ENCODE measurements at regions not wholly inside any gene's neighbourhood (a gene's known extent, or its start where the extent isn't known, plus 50 kb on each side); places are given as distances from the start of the nearest gene placed in this dataset.

DNA sequence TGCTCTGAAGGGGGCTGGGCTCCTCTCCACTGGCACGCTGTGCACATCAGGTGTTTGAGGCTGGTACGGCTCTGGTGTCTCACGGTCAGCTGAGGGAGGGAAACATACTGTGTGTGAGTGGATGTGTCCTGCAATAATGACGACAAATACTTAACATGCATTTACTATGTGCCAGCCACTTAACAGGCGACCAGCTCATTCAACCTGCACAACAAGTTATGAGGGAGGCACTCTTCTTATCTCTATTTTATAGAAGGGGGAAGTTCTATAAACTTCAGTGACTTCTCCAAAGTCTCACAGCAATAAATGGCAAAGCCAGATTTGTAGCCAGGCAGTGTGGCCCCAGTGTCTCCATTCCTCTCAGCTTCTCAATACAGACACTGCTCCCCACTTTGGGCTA is 83.1 kb upstream of the LINGO1 start:
- DNase-seq = no peak
- no peaks in the 10 kb centered on the region for H3K4me1 ChIP-seq (ENCODE audit: control insufficient read depth in 5 of 5, insufficient read depth in 5 of 5, low read length in 5 of 5)
- H3K4me3 ChIP-seq = no peak overlapping the region
- H3K36me3 ChIP-seq (ENCODE audit: control insufficient read depth in 4 of 4, insufficient read depth in 4 of 4, low read length in 4 of 4) = no peaks in the 10 kb centered on the region
- H3K27ac ChIP-seq (ENCODE audit: low read depth in 1 of 2, low read length in 1 of 2) = no peak overlapping the region
- WGBS, 2 donors = 60 to 78% methylated on average over 5 of the region's 5 CpGs
- H3K9me3 ChIP-seq (ENCODE audit: control insufficient read depth in 4 of 4, insufficient read depth in 3 of 4, low read length in 3 of 4) = peaks cover 0 to 2% (median 0%) of the 10 kb centered on the region in 4 donors
- no peak overlapping the region for H3K9ac ChIP-seq (ENCODE audit: insufficient read depth in 1 of 2, low read length in 2 of 2)
- ATAC-seq (ENCODE audit: insufficient read depth, low FRiP score) = no peak
- TF ChIP-seq CTCF (IDR thresholded peaks at IDR 0.05; ENCODE audit: control extremely low read depth, extremely low read depth) = no peak
- H3K27me3 ChIP-seq (ENCODE audit: control insufficient read depth in 3 of 3, insufficient read depth in 3 of 3, low read length in 2 of 3) = no peaks in the 10 kb centered on the region

GRCh38 chr15:77715051-77715450 is 82.3 kb upstream of the LINGO1 start:
- DNase-seq = no peak
- Histone ChIP-seq H3K4me3 (no peak overlapping the region), H3K9ac (ENCODE audit: insufficient read depth in 1 of 2, low read length in 2 of 2) (no peak overlapping the region), H3K36me3 (ENCODE audit: control insufficient read depth in 4 of 4, insufficient read depth in 4 of 4, low read length in 4 of 4) (no peaks in the 10 kb centered on the region), H3K4me1 (ENCODE audit: control insufficient read depth in 5 of 5, insufficient read depth in 5 of 5, low read length in 5 of 5) (no peaks in the 10 kb centered on the region), H3K27ac (ENCODE audit: low read depth in 1 of 2, low read length in 1 of 2) (no peak overlapping the region), H3K27me3 (ENCODE audit: control insufficient read depth in 3 of 3, insufficient read depth in 3 of 3, low read length in 2 of 3) (no peaks in the 10 kb centered on the region), H3K9me3 (ENCODE audit: control insufficient read depth in 4 of 4, insufficient read depth in 3 of 4, low read length in 3 of 4) (peaks cover 0 to 2% (median 0%) of the 10 kb centered on the region in 4 donors)
- no peak for TF ChIP-seq CTCF (IDR thresholded peaks at IDR 0.05; ENCODE audit: control extremely low read depth, extremely low read depth)
- WGBS, 2 donors = 51 to 52% methylated on average over 6 of the region's 6 CpGs
- no peak for ATAC-seq (ENCODE audit: insufficient read depth, low FRiP score)

GRCh38 chr15:77714555-77714954 is 81.8 kb upstream of the LINGO1 start:
- TF ChIP-seq CTCF (IDR thresholded peaks at IDR 0.05; ENCODE audit: control extremely low read depth, extremely low read depth) = no peak
- WGBS, 2 donors = 66 to 74% methylated on average over 13 of the region's 13 CpGs
- no peak for ATAC-seq (ENCODE audit: insufficient read depth, low FRiP score)
- no peak for DNase-seq
- H3K9me3 ChIP-seq (ENCODE audit: control insufficient read depth in 4 of 4, insufficient read depth in 3 of 4, low read length in 3 of 4) = peaks cover 0 to 2% (median 0%) of the 10 kb centered on the region in 4 donors
- H3K27me3 ChIP-seq (ENCODE audit: control insufficient read depth in 3 of 3, insufficient read depth in 3 of 3, low read length in 2 of 3) = no peaks in the 10 kb centered on the region
- no peaks in the 10 kb centered on the region for H3K36me3 ChIP-seq (ENCODE audit: control insufficient read depth in 4 of 4, insufficient read depth in 4 of 4, low read length in 4 of 4)
- no peak overlapping the region for H3K4me3 ChIP-seq
- no peak overlapping the region for H3K27ac ChIP-seq (ENCODE audit: low read depth in 1 of 2, low read length in 1 of 2)
- no peak overlapping the region for H3K9ac ChIP-seq (ENCODE audit: insufficient read depth in 1 of 2, low read length in 2 of 2)
- no peaks in the 10 kb centered on the region for H3K4me1 ChIP-seq (ENCODE audit: control insufficient read depth in 5 of 5, insufficient read depth in 5 of 5, low read length in 5 of 5)

DNA sequence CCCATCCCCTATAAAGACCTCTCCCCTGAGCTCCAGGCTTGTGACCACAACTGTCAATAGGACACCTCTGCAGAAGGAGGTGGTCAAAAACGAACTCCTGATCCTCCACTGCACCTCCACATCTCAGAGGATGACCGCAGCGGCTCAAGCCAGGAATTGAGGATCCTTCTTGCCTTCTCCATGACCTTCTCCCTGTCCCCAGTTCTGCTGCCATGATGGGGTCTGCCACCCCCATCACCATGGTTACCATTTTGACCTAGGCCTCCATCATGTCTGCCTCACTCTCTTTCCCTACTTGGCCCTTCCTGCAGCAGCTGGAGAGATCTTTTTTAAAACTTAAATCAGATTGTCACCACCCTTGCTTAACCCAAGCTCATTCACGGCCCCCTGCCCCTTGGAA is 81.3 kb upstream of the LINGO1 start:
- H3K27me3 ChIP-seq (ENCODE audit: control insufficient read depth in 3 of 3, insufficient read depth in 3 of 3, low read length in 2 of 3) = no peaks in the 10 kb centered on the region
- DNase-seq (no peak), ATAC-seq (ENCODE audit: insufficient read depth, low FRiP score) (no peak)
- no peaks in the 10 kb centered on the region for H3K4me1 ChIP-seq (ENCODE audit: control insufficient read depth in 5 of 5, insufficient read depth in 5 of 5, low read length in 5 of 5)
- no peak overlapping the region for H3K27ac ChIP-seq (ENCODE audit: low read depth in 1 of 2, low read length in 1 of 2)
- H3K4me3 ChIP-seq = no peak overlapping the region
- 68 to 70% methylated on average over 4 of the region's 4 CpGs for WGBS, 2 donors
- H3K9me3 ChIP-seq (ENCODE audit: control insufficient read depth in 4 of 4, insufficient read depth in 3 of 4, low read length in 3 of 4) = peaks cover 0 to 2% (median 0%) of the 10 kb centered on the region in 4 donors
- no peak overlapping the region for H3K9ac ChIP-seq (ENCODE audit: insufficient read depth in 1 of 2, low read length in 2 of 2)
- H3K36me3 ChIP-seq (ENCODE audit: control insufficient read depth in 4 of 4, insufficient read depth in 4 of 4, low read length in 4 of 4) = no peaks in the 10 kb centered on the region
- TF ChIP-seq CTCF (IDR thresholded peaks at IDR 0.05; ENCODE audit: control extremely low read depth, extremely low read depth) = no peak
